ENCODE measurements at regions not wholly inside any gene's neighbourhood (a gene's known extent, or its start where the extent isn't known, plus 50 kb on each side); places are given as distances from the start of the nearest gene placed in this dataset.

DNA sequence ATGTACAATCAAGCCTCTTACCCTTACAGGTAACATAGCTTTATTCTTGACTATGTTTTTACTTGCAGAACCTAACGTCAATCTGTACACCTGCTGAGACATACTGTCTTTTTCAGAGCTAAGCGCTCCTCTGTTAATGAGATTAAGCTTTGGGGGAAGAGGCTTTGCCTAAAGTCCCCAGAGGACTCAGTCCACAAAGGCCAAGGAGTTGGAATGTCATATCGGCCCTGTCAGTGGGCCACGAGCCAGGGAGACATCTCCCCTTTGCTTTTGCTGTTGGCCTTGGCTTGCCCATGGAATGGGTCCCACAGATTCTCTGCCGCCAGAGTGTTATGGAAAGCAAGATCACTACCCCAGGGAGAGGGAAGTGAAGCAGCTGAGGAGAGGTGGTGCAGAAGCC lies 64.1 kb upstream of the SOX4 start:
- Histone ChIP-seq H3K4me3 (ENCODE audit: low read depth, low read length) (no peak overlapping the region), H3K27me3 (no peaks in the 10 kb centered on the region), H3K4me1 (no peaks in the 10 kb centered on the region; the same call in 1 of the 2 replicates), H3K9me3 (no peaks in the 10 kb centered on the region), H3K36me3 (no peaks in the 10 kb centered on the region)
- TF ChIP-seq, protein P1, sequence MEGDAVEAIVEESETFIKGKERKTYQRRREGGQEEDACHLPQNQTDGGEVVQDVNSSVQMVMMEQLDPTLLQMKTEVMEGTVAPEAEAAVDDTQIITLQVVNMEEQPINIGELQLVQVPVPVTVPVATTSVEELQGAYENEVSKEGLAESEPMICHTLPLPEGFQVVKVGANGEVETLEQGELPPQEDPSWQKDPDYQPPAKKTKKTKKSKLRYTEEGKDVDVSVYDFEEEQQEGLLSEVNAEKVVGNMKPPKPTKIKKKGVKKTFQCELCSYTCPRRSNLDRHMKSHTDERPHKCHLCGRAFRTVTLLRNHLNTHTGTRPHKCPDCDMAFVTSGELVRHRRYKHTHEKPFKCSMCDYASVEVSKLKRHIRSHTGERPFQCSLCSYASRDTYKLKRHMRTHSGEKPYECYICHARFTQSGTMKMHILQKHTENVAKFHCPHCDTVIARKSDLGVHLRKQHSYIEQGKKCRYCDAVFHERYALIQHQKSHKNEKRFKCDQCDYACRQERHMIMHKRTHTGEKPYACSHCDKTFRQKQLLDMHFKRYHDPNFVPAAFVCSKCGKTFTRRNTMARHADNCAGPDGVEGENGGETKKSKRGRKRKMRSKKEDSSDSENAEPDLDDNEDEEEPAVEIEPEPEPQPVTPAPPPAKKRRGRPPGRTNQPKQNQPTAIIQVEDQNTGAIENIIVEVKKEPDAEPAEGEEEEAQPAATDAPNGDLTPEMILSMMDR (IDR thresholded peaks at IDR 0.05; ENCODE audit: low read depth, low read length), result no peak
- DNase-seq, result no peak

DNA sequence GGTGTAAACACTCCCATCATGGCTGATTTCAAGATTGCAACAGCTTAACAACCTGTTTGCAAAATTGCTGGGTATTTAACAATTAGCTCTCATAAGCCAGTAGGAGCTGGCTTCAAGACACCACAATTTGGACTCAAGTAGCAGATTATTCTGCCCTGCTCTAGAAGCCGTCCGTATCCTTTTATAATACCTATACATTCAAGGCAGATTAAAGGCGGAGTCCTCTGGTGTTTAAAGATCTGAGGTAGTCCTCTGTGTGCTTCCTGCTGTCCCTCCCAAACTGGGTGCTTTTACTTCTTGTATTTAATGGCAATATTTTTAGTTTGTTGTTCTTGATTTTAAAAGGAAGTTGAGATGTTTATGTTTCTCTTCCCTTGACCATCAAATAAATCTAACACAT lies 62.2 kb upstream of the SOX4 start:
- DNase-seq, result no peak
- Histone ChIP-seq H3K9me3 (no peaks in the 10 kb centered on the region), H3K27me3 (no peaks in the 10 kb centered on the region), H3K4me3 (ENCODE audit: low read depth, low read length) (no peak overlapping the region), H3K4me1 (peaks cover 2% of the 10 kb centered on the region), H3K36me3 (no peaks in the 10 kb centered on the region)
- TF ChIP-seq, protein P1 (IDR thresholded peaks at IDR 0.05; ENCODE audit: low read depth, low read length), result no peak

DNA sequence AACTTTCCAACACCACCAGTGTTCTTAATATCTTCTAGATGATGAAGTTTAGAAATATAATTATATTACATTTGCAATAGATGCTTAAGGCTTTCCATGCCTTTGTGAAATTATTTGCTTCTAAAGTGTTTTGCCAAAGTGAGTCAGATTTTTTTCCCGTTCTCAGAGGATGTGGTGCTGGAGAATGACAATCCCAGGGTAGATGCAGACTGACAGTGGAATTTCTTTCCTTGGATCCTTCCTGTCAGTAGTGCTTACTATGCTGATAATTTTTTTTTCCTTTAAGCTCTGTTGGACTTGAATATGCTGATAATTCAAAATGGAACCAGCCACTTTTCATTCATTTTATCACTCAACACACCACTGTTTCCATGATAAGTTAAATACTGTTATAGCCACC lies 59.9 kb upstream of the SOX4 start:
- H3K36me3 ChIP-seq, result no peaks in the 10 kb centered on the region
- DNase-seq, result no peak
- H3K9me3 ChIP-seq, result no peaks in the 10 kb centered on the region
- no peaks in the 10 kb centered on the region for H3K27me3 ChIP-seq
- no peak overlapping the region for H3K4me3 ChIP-seq (ENCODE audit: low read depth, low read length)
- H3K4me1 ChIP-seq, result peaks cover 12% of the 10 kb centered on the region
- TF ChIP-seq, protein P1 (IDR thresholded peaks at IDR 0.05; ENCODE audit: low read depth, low read length), result no peak

DNA sequence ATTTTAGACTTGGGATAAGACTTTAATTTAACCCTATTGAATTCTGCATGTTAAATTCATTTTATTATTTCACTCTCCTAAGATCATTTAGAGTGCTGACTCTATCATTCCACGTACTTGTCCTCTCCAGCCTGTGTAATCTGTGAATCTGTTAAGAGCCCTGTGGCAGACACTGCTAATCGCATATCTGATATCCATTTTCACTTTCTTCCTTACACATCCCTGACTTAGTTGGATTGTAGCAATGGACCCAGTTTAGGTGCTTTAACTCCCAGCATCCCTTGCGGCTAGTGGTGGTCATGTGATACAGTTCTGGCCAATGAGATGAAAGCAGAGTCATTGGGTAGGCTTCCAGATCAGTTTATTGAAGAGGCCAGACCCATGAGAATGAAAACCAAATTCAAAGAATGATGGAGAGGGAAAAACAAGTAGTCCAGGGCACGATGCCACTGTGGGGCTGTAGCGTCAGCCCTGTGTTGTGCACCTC lies 57.2 kb upstream of the SOX4 start:
- TF ChIP-seq, protein P1 (IDR thresholded peaks at IDR 0.05; ENCODE audit: low read depth, low read length), result no peak
- DNase-seq, result no peak
- H3K36me3 ChIP-seq, result no peaks in the 10 kb centered on the region

DNA sequence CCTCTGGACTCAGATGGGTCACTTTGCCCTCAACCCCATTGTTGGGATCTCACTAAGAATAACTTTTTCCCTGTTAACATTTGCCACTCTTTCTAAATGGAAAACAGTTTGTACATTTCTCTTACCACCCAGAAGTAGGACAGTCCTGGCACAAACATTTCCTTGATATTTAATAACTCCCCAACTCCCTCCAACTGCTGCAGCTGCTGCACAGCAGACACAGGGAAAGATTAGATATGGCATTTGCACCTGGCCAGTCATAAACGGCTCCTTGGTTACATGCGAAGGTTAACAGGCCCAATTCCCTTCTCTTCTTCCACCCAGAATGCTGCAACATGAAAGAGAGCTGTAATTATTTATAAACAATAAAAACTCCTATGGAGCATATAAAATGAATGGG lies 55.9 kb upstream of the SOX4 start:
- H3K4me1 ChIP-seq, result peaks cover 19% of the 10 kb centered on the region
- TF ChIP-seq, protein P1 (IDR thresholded peaks at IDR 0.05; ENCODE audit: low read depth, low read length), result no peak
- peak; percentile 28 for DNase-seq
- no peak overlapping the region for H3K4me3 ChIP-seq (ENCODE audit: low read depth, low read length)
- H3K27me3 ChIP-seq, result no peaks in the 10 kb centered on the region
- no peaks in the 10 kb centered on the region for H3K9me3 ChIP-seq
- H3K36me3 ChIP-seq, result no peaks in the 10 kb centered on the region

More for the DNA sequence above, 57.2 kb upstream of the SOX4 start:
- Histone ChIP-seq H3K4me1 (peaks cover 19% of the 10 kb centered on the region), H3K4me3 (ENCODE audit: low read depth, low read length) (no peak overlapping the region), H3K27me3 (no peaks in the 10 kb centered on the region), H3K9me3 (no peaks in the 10 kb centered on the region)

DNA sequence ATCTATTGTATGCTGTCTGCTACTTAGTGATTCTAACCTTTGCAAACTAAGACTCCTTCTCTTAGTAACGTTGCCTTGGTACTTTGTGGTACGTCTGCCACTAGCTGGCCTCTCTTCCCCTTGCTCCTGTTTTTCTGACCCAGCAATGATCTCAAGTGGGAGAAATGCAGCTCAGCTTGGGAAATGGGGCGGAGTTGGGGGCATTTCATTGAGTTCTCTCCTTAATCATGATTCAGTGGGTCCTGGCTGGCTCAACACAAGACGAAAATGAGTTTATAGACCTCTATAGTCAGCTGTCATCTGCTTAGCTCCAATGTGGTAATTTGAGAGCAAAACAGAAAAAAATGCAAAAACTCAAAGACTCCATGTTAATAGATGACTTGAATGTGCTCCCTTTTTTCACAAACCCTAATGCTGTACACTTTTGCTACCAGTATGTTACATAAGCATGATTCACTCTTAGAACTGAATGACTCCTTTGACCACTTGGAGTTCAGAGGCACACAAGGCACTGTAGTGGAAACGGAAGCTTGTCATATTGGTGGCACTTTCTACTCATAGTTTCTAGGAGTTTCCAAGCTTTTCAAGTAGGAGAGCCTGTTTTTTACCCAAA lies 55.3 kb upstream of the SOX4 start:
- H3K36me3 ChIP-seq, result no peaks in the 10 kb centered on the region
- TF ChIP-seq, protein P1 (IDR thresholded peaks at IDR 0.05; ENCODE audit: low read depth, low read length), result no peak
- no peak overlapping the region for H3K4me3 ChIP-seq (ENCODE audit: low read depth, low read length)
- no peak for DNase-seq
- H3K4me1 ChIP-seq, result peaks cover 19% of the 10 kb centered on the region
- H3K27me3 ChIP-seq, result no peaks in the 10 kb centered on the region
- no peaks in the 10 kb centered on the region for H3K9me3 ChIP-seq

Measured in BE2C (cell line).